Endodermal cell (in vitro differentiated cells): ENCODE measurements at regions not wholly inside any gene's neighbourhood (a gene's known extent, or its start where the extent isn't known, plus 50 kb on each side); places are given as distances from the start of the nearest gene placed in this dataset.

ENCODE experiments used
- DNase-seq: peaks from one replicate; pipeline ENCODE4 v3.0.0-alpha.2; 2017
- H3K27ac ChIP-seq: 2 replicates; pipeline ENCODE4 v1.5.1; 2013; ENCODE audit warnings: mild to moderate bottlenecking, low read depth, low read length, moderate library complexity
- H3K27me3 ChIP-seq: 2 replicates; pipeline ENCODE4 v1.6.1; 2013; ENCODE audit warnings: mild to moderate bottlenecking, low read length, moderate library complexity; ENCODE audit not compliant: insufficient read depth, control insufficient read depth, poor library complexity, severe bottlenecking
- H3K36me3 ChIP-seq: 2 replicates; pipeline ENCODE4 v1.7.0; 2013; ENCODE audit warnings: mild to moderate bottlenecking, low read length, moderate library complexity; ENCODE audit not compliant: control insufficient read depth, insufficient read depth
- H3K4me1 ChIP-seq: one replicate; pipeline ENCODE4 v1.7.0; 2013; ENCODE audit warnings: low read length; ENCODE audit not compliant: control insufficient read depth, insufficient read depth
- H3K4me3 ChIP-seq: 2 replicates; pipeline ENCODE4 v1.5.1; 2013; ENCODE audit warnings: mild to moderate bottlenecking, low read length, moderate library complexity
- H3K9ac ChIP-seq: 2 replicates; pipeline ENCODE4 v1.6.1; 2013; ENCODE audit warnings: mild to moderate bottlenecking, low read length, moderate library complexity; ENCODE audit not compliant: poor library complexity, severe bottlenecking; ENCODE audit errors: extremely low read depth
- H3K9me3 ChIP-seq: 2 replicates; pipeline ENCODE4 v1.6.1; 2013; ENCODE audit warnings: mild to moderate bottlenecking, low read length, moderate library complexity; ENCODE audit not compliant: control insufficient read depth
- H3K27ac Mint-ChIP-seq: 2 replicates; pipeline ENCODE4 v1.8.0; 2020; ENCODE audit warnings: mixed read lengths
- H3K27me3 Mint-ChIP-seq: 2 replicates; pipeline ENCODE4 v1.8.0; 2021; ENCODE audit warnings: mild to moderate bottlenecking, mixed read lengths; ENCODE audit not compliant: insufficient read depth
- H3K36me3 Mint-ChIP-seq: 2 replicates; pipeline ENCODE4 v1.8.0; 2020; ENCODE audit warnings: low read depth, mixed read lengths
- H3K4me1 Mint-ChIP-seq: 2 replicates; pipeline ENCODE4 v1.8.0; 2020; ENCODE audit warnings: mixed read lengths
- H3K4me3 Mint-ChIP-seq: 2 replicates; pipeline ENCODE4 v1.8.0; 2020; ENCODE audit warnings: mild to moderate bottlenecking, moderate library complexity, mixed read lengths
- H3K9me3 Mint-ChIP-seq: 2 replicates; pipeline ENCODE4 v1.8.0; 2020; ENCODE audit warnings: mild to moderate bottlenecking, mixed read lengths
- WGBS, 2 experiments: methylation state at CpG; one replicate each; pipeline versions ENCODE4 v1.1.5 to v1.1.7; 2013; ENCODE audit warnings: missing lambda C conversion rate in 2 of 2, mixed read lengths in 1 of 2; ENCODE audit not compliant: insufficient coverage in 1 of 2, insufficient read length in 1 of 2; 5-methylcytosine and 5-hydroxymethylcytosine counted together
- TF ChIP-seq, protein P1 (sequence below): fragments of 200-600 bp; sonication (generic); conservative IDR thresholded peaks from 2 replicates; pipeline ENCODE4 v1.5.0; 2021; ENCODE audit warnings: antibody characterized with exemption, mild to moderate bottlenecking

DNA sequence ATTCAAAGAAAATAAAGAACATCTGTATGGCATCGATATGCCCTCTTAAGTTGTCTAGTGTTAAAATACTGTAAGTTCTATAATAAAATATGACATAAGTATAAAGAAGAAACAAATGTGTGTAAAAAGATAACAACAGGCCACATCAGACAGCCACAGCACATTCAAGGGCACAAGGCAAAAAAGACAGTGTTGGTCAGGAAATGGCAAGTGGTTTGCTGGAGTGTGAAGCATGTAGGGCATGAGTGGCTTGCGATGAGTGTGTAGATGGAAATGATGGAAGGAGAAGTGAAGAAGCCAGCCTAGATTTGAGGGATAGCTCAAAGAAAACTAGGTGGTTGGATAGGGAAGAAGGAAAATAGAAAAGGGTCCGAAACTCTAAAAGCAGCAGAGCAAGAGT, 341.6 kb downstream of the CRPPA start:
- H3K9me3 ChIP-seq, result no peaks in the 10 kb centered on the region
- WGBS, 2 experiments, result 89 to 96% methylated on average over 2 of the region's 3 CpGs
- no peak overlapping the region for H3K9ac ChIP-seq
- Mint-ChIP-seq H3K4me1 (peaks cover 4% of the 10 kb centered on the region), H3K27me3 (no peaks in the 10 kb centered on the region), H3K9me3 (no peaks in the 10 kb centered on the region), H3K4me3 (no peak overlapping the region), H3K36me3 (no peaks in the 10 kb centered on the region), H3K27ac (no peak overlapping the region)
- H3K27me3 ChIP-seq, result no peaks in the 10 kb centered on the region
- H3K4me1 ChIP-seq, result no peaks in the 10 kb centered on the region
- TF ChIP-seq, protein P1, sequence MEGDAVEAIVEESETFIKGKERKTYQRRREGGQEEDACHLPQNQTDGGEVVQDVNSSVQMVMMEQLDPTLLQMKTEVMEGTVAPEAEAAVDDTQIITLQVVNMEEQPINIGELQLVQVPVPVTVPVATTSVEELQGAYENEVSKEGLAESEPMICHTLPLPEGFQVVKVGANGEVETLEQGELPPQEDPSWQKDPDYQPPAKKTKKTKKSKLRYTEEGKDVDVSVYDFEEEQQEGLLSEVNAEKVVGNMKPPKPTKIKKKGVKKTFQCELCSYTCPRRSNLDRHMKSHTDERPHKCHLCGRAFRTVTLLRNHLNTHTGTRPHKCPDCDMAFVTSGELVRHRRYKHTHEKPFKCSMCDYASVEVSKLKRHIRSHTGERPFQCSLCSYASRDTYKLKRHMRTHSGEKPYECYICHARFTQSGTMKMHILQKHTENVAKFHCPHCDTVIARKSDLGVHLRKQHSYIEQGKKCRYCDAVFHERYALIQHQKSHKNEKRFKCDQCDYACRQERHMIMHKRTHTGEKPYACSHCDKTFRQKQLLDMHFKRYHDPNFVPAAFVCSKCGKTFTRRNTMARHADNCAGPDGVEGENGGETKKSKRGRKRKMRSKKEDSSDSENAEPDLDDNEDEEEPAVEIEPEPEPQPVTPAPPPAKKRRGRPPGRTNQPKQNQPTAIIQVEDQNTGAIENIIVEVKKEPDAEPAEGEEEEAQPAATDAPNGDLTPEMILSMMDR, result no peak
- no peaks in the 10 kb centered on the region for H3K36me3 ChIP-seq
- H3K27ac ChIP-seq, result no peak overlapping the region
- H3K4me3 ChIP-seq, result no peak overlapping the region
- no peak for DNase-seq

DNA sequence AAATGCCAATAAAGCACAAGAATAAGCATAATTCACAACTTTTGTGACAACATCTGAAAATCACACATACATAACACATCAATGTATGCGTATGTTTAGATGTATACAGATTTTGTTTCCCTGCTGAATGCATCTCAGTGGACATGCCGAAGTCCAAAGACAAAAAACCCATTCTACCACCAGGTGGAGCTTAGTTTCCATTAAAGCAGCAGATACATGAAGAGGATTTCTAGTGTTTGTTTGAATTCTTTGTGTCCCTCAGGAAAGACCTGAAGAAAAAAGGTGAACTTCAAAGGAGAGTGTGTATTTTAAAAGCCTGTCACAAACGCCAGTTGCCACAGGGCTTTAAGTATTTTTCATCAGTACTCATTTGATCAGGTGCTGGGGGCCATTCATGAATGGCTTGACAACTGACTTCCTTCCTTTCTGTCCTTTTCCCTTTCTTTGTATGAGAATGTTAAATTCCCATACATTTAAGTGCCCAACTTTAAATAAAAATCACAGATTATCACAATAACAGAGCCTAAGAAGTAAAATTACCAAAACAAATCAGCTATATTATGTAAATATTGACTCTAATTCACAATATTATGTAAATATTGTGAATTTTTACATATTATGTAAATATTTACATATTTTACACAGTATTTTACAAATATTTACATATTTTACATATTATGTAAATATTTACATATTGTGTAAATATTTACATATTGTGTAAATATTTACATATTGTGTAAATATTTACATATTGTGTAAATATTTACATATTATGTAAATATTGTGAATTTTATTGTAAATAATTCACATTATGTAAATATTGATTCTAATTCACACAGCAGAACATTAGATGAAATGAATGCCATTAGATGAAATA, 343.0 kb downstream of the CRPPA start:
- DNase-seq, result peak; percentile 71
- Mint-ChIP-seq H3K36me3 (no peaks in the 10 kb centered on the region), H3K4me1 (peaks cover 4% of the 10 kb centered on the region), H3K4me3 (no peak overlapping the region), H3K27me3 (no peaks in the 10 kb centered on the region), H3K9me3 (no peaks in the 10 kb centered on the region), H3K27ac (no peak overlapping the region)
- 0 to 63% methylated on average over 1 to 3 of the region's 3 CpGs for WGBS, 2 experiments
- no peak overlapping the region for H3K27ac ChIP-seq
- no peaks in the 10 kb centered on the region for H3K9me3 ChIP-seq
- TF ChIP-seq, protein P1, result peak; percentile 88
- no peaks in the 10 kb centered on the region for H3K36me3 ChIP-seq
- no peak overlapping the region for H3K4me3 ChIP-seq
- no peak overlapping the region for H3K9ac ChIP-seq
- H3K27me3 ChIP-seq, result no peaks in the 10 kb centered on the region
- no peaks in the 10 kb centered on the region for H3K4me1 ChIP-seq

DNA sequence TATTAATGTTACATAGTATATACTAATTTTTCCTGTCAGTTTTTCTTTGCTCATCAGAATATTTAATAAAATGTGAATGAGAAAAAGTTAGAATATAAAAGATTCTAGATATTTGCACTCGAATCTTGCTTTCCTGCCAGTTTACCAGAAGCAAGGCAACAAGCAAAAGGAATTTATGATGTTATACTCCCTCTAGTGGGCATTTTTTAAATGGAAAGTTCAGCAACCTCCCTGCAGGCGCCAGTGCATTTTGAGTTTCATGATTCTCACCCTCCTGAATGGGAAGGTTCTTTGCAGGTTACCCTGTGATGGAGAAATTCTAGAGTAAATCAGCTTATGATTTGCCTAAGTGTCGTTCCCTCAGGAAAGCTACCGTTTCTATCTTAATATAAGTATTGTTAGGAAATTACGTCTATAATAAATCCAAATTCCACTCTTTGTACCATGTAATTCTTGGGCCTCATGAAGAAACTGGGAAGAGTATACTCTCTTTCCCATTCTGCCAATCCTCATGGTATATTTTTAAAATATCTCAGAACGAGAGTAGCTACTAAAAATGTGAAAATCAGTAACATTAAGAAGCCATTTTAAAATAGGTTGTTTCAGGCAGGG, 350.0 kb downstream of the CRPPA start:
- Mint-ChIP-seq H3K27ac (no peak overlapping the region), H3K9me3 (no peaks in the 10 kb centered on the region), H3K4me1 (peaks cover 9% of the 10 kb centered on the region), H3K36me3 (no peaks in the 10 kb centered on the region), H3K4me3 (no peak overlapping the region), H3K27me3 (no peaks in the 10 kb centered on the region)
- TF ChIP-seq, protein P1, result peak; percentile 88
- no peaks in the 10 kb centered on the region for H3K36me3 ChIP-seq
- no peak overlapping the region for H3K9ac ChIP-seq
- no peak overlapping the region for H3K4me3 ChIP-seq
- no peak overlapping the region for H3K27ac ChIP-seq
- H3K4me1 ChIP-seq, result no peaks in the 10 kb centered on the region
- 20 to 32% methylated on average over 1 to 5 of the region's 6 CpGs for WGBS, 2 experiments
- H3K27me3 ChIP-seq, result no peaks in the 10 kb centered on the region
- peak; percentile 54 for DNase-seq
- no peaks in the 10 kb centered on the region for H3K9me3 ChIP-seq
